GM19035 (cell line): ENCODE measurements at regions not wholly inside any gene's neighbourhood (a gene's known extent, or its start where the extent isn't known, plus 50 kb on each side); places are given as distances from the start of the nearest gene placed in this dataset.
"Not testable (repeated sequence)": the region's sequence is repeated elsewhere in the genome, so short reads cannot be mapped to it uniquely, and the experiment has no call there.

Experiments
- ATAC-seq: cut with Tn5 transposase; IDR thresholded peaks from one replicate; pipeline ENCODE4 v1.9.1; 2021; ENCODE audit not compliant: unreplicated experiment

GRCh38 chr6:77326029-77326428 is 137.3 kb downstream of the HTR1B start:
- ATAC-seq: no peak

DNA sequence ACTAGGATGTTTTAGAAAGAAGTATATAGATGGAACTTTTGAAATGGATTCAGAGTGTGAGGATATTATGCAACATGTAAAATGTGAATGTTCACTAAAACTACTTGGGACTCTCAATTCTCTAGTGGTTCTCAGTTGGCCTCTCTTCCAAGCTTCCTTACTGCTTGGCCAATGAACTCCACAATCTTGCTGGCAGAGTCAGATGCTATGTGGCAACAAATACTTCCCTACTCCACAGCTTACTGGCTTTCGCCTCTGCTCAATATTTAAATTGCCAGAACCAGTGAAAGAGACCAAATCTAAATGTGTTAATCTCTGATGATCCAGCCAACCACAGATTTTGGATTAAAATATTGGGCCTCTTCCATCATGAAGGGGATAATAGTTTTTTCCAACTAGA is 138.4 kb downstream of the HTR1B start:
- no peak for ATAC-seq

DNA sequence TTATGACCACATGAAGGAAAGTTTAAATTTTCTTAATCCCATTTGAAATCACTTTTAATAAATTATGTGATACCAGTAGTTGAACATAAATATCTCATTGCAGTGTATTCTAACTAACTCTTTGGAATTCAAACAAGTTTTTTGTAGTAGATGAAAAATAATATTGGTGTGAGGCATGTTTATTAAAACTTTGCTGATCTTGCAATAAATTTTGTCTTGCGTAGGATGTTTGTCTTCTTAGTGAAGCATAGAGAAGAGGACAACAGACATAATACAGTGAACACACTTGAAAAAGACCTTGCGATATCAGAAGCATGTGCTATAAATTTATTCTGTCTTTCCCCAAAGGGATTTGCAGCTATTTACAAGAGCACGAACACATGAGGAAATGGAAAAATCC is 140.7 kb downstream of the HTR1B start:
- ATAC-seq: no peak

GRCh38 chr6:77318256-77318655 is 145.0 kb downstream of the HTR1B start:
- no peak for ATAC-seq

DNA sequence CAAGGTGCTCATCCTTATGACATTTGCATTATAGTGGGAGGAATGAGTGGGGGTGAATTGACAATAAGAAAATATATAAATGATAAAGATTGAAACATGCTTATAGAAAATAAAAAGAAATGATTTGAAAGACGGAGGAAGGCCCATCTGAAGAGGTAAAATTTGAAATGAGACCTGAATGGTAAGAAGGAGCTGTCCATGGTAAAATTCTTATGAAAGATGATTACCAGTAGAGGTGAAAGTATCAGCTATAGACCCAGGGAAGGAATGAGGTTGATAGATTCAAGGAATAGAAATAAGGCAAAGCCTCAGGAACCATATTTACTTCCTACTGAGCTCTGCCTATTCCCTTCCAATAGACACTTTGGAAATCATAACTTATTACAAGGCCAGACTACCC is 149.7 kb downstream of the HTR1B start:
- no peak for ATAC-seq

- ATAC-seq: no peak
These were observed 163.4 kb downstream of the HTR1B start for GRCh38 chr6:77299931-77300330.

DNA sequence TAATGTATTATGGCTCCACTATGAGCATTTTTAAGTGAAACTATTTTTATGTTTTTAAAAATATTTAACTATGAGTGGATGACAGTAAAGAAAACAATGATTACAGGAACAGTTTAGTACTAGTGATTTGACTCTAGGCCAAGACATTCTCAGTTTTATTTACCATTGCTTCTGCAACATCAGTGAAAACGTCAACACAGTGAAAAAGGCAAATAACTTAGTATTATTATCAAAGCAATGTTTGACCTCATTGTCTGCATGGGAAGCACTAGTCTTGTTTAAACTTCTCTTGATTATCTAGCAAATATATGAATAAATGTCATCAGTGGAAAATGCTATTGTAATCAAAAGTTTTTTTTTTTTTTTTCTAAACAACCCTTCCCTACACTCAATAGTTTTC is 165.0 kb downstream of the HTR1B start:
- no peak for ATAC-seq

DNA sequence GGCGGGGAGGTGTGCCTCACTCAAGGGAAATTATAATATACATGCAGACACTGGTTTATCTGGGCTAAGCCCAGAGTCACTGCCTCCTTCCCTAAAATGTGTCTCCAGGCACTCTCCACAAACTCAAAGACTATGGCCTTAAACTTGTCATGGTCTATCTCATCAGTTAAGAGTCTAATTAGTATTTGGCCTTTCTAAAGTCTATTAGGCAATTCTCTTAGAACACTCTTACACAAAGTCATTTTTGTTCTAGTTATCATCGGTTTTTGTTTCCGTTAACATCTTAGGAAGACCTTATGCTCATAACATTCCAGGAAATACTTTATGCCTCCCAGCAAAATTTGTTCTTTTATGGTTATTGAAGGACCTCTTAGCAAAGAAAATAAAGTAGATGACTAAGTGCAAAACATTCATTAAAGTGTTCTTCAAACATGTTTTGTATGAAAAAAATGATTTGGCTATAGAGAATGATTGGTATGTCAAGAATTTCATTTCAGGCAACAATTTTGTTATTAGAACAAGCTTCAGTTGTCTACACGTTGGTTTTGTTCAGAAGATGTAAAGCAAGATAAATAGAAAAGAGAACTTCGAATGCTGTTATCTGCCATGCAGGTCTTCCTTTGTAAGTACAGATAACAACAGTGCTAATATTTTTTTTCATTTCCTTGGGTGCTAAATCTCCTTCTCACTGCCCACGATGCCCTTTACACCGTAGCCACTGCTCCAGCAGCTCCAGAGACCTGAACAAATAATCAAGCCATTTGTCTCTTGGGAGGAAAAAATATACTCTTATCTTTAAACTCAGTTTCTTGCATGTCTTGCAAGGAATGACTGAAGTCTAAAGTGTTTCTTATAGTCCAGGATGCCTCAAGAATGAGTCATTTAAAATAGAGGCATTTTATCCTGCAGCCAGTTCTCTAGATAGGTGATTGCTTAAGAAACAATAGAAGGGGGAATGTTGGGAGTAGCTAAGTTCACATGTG is 170.4 kb downstream of the HTR1B start:
- ATAC-seq: no peak

DNA sequence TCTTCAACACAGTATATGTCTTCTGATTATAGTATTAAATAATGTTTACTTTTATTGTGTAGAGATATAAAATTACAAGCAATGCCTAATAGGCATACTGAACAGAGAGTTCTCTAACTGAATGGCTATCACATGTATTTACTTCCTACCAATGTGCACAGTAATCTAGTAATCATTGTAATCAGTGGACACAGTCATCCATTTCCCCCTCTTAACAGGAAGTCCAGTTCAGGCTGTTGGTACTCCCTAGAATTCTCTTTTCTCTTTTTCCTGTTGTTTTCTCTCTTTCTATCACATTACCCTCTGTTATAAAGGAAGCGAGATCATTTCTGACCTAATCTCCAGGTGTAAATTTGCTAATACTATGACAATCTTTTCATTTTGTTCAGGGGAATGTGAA is 172.5 kb downstream of the HTR1B start:
- no peak for ATAC-seq

- no peak for ATAC-seq
These were observed 176.8 kb downstream of the HTR1B start for GRCh38 chr6:77286541-77286940.

DNA sequence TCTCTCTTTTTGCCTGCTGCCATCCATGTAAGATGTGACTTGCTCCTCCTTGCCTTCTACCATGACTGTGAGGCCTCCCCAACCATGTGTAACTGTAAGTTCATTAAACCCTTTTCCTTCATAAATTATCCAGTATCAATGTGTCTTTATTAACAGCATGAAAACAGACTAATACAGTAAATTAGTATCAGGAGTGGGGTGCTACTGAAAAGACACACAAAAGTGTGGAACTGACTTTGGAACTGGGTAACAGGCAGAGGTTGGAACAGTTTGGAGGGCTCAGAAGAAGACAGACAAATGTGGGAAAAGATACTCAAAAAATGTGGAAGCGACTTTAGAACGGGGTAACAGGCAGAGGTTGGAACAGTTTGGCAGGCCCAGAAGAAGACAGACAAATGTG is 189.4 kb downstream of the HTR1B start:
- ATAC-seq: no peak

DNA sequence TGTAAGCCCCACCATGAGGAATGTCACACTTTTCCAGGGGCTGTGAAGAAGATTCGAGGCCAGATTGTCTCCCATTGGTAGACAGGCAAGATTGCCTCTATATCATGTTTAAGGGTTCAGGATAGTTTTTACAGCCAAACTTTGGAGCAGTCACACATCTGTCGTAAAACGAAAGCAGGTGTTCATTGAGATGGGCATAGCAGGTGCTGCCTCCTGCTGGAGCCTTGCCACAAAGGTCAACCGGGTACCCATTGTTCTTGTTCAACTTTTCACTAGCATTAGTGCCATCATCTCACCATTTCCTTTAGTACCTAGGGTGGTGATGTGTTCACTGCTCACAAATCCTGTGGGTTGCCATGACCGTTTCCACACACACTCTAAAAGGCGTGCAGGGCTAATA is 198.3 kb downstream of the HTR1B start:
- no peak for ATAC-seq

GRCh38 chr6:77263003-77263402 is 200.3 kb downstream of the HTR1B start:
- no peak for ATAC-seq

DNA sequence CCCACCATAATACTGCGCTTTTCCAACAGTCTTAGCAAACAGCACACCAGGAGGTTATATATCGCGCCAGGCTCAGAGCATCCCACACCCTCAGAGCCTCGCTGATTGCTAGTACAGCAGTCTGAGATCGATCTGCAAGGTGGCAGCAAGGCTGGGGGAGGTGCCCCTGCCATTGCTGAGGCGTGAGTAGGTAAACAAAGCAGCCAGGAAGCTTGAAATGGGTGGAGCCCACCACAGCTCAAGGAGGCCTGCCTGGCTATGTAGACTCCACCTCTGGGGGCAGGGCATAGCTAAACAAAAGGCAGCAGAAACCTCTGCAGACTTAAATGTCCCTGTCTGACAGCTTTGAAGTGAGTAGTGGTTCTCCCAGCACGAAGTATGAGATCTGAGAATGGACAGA is 211.5 kb downstream of the HTR1B start:
- not testable (repeated sequence) for ATAC-seq

DNA sequence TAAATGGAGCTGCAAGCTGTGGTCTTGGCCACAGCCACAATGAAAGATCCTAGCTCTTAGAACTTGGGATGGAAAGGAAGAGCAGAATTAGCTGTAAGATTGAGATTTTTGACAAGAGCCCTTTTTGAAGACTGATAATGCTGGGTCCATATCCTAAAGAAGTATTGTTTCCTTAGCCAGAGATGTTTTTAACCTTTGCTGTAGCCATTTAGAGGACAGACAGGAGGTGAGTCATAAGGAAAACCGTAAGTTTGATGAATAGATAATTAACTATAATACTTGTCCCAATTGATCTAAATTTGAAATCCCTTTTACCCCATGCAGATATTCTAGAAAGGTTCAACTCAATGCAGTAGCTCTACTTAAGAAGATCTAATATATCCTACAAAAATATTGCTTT is 213.7 kb downstream of the HTR1B start:
- ATAC-seq: no peak

- no peak for ATAC-seq
These were observed 218.3 kb downstream of the HTR1B start for GRCh38 chr6:77245026-77245425.

DNA sequence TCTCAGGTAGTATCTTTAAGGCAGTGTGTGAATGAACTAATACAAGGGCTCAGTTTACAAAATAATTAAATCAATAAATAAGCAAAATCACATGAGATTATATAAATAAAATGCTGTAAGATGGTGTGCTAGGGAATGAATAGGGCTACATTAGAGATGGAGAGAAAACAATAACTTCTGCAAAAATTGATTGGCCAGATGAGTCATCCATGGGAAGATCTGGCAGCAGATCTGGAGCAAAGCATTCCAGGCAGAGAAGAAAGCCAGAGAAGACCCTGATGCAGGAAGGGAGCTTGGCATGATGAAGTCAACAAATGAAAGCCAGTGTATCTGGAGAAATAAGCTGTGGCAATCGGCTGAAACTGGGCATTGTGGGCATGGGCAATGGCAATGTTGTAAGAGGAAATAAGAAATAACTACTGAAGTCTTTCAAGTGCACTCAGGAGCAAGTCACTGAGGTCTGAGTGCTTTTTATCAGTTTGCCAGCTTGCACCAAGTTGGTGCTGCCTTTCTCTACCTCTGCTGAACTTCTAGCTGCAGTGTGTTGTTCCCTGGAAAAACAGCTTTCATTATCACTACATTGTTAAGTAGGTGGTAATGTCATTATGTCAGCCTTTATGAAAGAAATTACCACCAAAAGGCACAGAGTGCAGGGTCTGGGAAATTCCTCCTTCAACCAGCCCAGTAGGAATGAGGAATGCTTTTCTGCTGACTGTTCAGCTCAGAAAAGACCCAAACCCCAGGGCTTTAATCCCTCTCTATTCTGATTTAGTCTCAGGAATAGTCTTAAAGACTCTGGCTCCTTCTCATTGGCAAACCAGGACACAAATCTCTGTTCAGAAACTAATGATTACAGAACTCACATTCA is 231.6 kb downstream of the HTR1B start:
- no peak for ATAC-seq

- ATAC-seq: no peak
These were observed 235.0 kb downstream of the HTR1B start for GRCh38 chr6:77228279-77228678.

DNA sequence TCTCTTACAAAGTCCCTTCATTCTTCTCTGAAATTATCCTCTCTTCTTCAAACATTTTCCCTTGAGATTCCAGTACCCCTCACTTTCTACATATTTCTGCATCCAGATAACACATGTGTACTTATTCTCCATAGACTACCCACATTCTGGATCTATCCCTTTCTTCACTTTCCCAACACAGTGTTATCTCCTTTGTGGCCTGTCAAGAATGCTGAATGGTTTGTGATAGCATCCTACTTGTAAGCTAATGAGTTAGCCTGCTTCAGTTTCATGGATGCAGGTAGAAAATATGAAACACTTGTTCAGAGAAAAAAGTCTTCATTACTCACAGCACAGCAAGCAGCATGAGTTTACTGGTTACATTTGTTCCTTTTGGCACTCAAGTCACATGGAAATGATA is 245.4 kb downstream of the HTR1B start:
- ATAC-seq: no peak

DNA sequence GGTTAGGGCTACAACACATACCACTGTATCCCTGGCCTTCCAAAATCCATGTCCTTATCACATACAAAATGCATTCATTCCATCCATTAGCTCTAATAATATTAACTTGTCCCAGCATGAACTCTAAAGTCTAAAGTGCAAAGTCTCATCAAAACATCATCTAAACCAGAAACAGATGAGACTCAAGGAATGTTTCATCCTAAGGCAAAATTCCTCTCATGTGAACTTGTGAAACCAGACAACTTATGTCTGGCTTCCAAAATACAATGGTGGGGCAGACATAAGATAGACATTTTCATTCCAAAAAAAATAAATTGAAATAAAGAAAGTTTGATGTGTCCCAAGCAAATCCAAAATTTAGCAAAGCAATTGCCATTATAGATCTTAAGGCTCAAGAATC is 257.4 kb downstream of the HTR1B start:
- no peak for ATAC-seq

DNA sequence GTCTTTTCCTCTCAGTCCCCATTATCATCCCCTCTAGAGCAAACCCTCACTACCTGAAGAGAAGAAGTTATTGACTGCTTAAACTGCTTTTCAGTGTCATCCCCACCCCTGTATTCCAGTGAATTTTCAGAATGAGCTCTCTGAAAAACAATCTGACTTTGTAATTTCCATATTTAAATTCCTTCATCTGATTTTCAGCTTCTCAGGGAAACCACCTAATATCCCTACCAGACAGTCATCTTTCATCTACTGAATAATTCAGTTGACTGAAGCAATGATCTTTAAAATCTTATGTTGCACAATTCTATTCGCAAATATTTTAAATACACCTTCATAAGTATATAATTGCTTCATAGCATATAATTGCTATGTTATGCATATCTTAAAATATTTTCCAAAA is 258.7 kb downstream of the HTR1B start:
- no peak for ATAC-seq

DNA sequence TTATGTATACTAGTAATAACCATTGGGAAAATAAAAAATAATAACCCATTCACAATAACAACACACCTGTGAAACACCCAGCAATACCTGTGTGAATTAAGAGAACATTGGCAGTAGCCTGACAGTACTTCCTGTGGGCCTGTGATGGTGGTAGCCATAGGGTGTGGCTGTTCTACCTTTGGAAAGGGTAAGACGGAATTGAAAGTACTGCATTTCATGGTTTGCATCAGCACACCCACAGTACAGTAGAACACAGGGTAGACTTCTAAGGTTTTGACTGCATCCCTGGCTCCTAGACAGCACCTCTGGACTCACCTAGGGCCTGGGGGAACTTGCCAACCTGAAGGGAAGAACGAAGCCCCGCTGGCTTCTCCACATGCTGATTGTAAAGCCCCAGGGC is 279.8 kb downstream of the HTR1B start:
- no peak for ATAC-seq
